ENCODE measurements at regions not wholly inside any gene's neighbourhood (a gene's known extent, or its start where the extent isn't known, plus 50 kb on each side); places are given as distances from the start of the nearest gene placed in this dataset.

GRCh38 chr1:81330521-81330920, 470.2 kb upstream of the ADGRL2 start (continued):
- TF ChIP-seq NANOG (IDR thresholded peaks at IDR 0.05; ENCODE audit: insufficient read depth, low read depth, low read length, poor library complexity, severe bottlenecking): no peak
- TF ChIP-seq SIRT6 (IDR thresholded peaks at IDR 0.05; ENCODE audit: low read length): no peak

GRCh38 chr1:81330111-81330510, 470.6 kb upstream of the ADGRL2 start:
- no peak overlapping the region for H2BK15ac ChIP-seq (ENCODE audit: low read length)
- no peak overlapping the region for H3K9ac ChIP-seq (replicated peaks in 1 of 4; ENCODE audit: extremely low read depth in 1 of 4, low read depth in 3 of 4, low read length in 3 of 4)
- DNase-seq (ENCODE audit: low read depth in 1 of 2, low spot score in 2 of 2) (no peak), FAIRE-seq (no peak)
- H3K56ac ChIP-seq (replicated peaks; ENCODE audit: insufficient read length, low read depth, low read length): no peak overlapping the region
- no peak overlapping the region for H2BK5ac ChIP-seq (ENCODE audit: low read depth, low read length)
- no peak overlapping the region for H4K91ac ChIP-seq (replicated peaks; ENCODE audit: insufficient read length, low read length)
- ChIA-PET POLR2A (ENCODE audit: partially characterized antibody) (no interaction called here), CTCF (ENCODE audit: partially characterized antibody) (interaction anchor here (1.1 kb wide), 1 partner anchor 11 kb away, joined by 3 read pairs; no protein-coding TSS in a partner anchor)
- no peak overlapping the region for H2BK20ac ChIP-seq (ENCODE audit: low read length)
- H4K20me1 ChIP-seq (replicated peaks in 1 of 2; ENCODE audit: control insufficient read depth in 1 of 2, insufficient read depth in 2 of 2, low read length in 2 of 2): no peaks in the 10 kb centered on the region
- no peak overlapping the region for H3K4ac ChIP-seq (replicated peaks; ENCODE audit: insufficient read length, low read depth, low read length)
- H2BK12ac ChIP-seq (ENCODE audit: low read depth, low read length): no peak overlapping the region
- no peak overlapping the region for H3K27ac ChIP-seq (ENCODE audit: low read depth, low read length)
- no peaks in the 10 kb centered on the region for H3K27me3 ChIP-seq (replicated peaks in 1 of 4; ENCODE audit: control insufficient read depth in 3 of 4, extremely low read depth in 1 of 4, insufficient read depth in 3 of 4, low read length in 3 of 4)
- H4K8ac ChIP-seq (ENCODE audit: extremely low read depth, insufficient read depth, low read length): no peak overlapping the region
- H3K9me3 ChIP-seq (ENCODE audit: insufficient read depth in 2 of 2, low read depth in 1 of 2, low read length in 1 of 2): no peaks in the 10 kb centered on the region
- H3K79me2 ChIP-seq (ENCODE audit: control insufficient read depth in 1 of 2, insufficient read depth in 2 of 2, low read length in 2 of 2): no peaks in the 10 kb centered on the region
- no peak overlapping the region for H2AK5ac ChIP-seq (ENCODE audit: low read depth, low read length)
- no peak overlapping the region for H3K14ac ChIP-seq (ENCODE audit: insufficient read length)
- no peaks in the 10 kb centered on the region for H3K36me3 ChIP-seq (ENCODE audit: control insufficient read depth in 2 of 4, insufficient read depth in 4 of 4, low read length in 3 of 4)
- H3K4me1 ChIP-seq (replicated peaks in 1 of 4; ENCODE audit: control insufficient read depth in 3 of 4, insufficient read depth in 4 of 4, low read length in 3 of 4): peaks cover 0 to 6% (median 0%) of the 10 kb centered on the region in 4 experiments; a peak in 1 of 7 replicates
- no peak overlapping the region for H3K4me2 ChIP-seq (ENCODE audit: insufficient read depth in 1 of 2, low read depth in 2 of 2, low read length in 2 of 2)
- H2AFZ ChIP-seq (ENCODE audit: low read length): no peak overlapping the region
- H2BK120ac ChIP-seq (replicated peaks; ENCODE audit: low read depth, low read length): no peak overlapping the region
- H3K79me1 ChIP-seq (ENCODE audit: low read depth, low read length): no peaks in the 10 kb centered on the region
- H3K4me3 ChIP-seq (ENCODE audit: extremely low read depth in 1 of 4, insufficient read depth in 2 of 4, low read depth in 3 of 4, low read length in 4 of 4): no peak overlapping the region
- H4K5ac ChIP-seq (ENCODE audit: insufficient read length, low read depth, low read length): no peak overlapping the region
- H3K23me2 ChIP-seq (ENCODE audit: low read depth, low read length): no peaks in the 10 kb centered on the region
- H3K23ac ChIP-seq (ENCODE audit: insufficient read length): no peak overlapping the region
- no peak overlapping the region for H3K18ac ChIP-seq (ENCODE audit: extremely low read depth, low read length)
- TF ChIP-seq CTCF (IDR thresholded peaks at IDR 0.05; ENCODE audit: control extremely low read depth in 1 of 3, insufficient read depth in 1 of 3, low read depth in 1 of 3, low read length in 3 of 3): no peak

All from H1 (cell line).